ENCODE measurements at regions not wholly inside any gene's neighbourhood (a gene's known extent, or its start where the extent isn't known, plus 50 kb on each side); places are given as distances from the start of the nearest gene placed in this dataset.

DNA sequence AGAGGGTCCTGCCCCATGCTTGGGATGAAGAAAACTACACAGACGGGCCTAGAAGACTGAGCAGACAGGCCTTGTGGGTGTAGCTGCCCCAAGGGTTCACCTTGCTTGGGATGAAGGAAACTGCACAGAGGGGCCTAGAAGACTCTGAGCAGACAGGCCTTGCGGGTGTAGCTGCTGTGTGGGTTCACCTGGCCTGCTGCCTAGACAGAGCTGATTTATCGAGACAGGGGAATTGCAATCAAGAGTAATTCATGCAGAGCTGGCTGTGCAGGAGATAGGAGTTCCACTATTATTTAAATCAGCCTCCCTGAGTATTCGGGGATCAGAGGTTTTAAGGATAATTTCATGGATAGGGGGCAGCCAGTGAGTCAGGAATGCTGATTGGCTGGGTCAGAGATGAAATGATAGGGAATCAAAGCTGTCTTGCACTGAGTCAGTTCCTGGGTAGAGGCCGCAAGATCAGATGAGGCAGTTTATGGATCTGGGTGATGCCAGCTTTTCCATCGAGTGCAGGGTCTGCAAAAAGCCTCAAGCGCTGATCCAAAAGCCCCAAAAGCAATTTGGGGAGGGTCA lies 341.4 kb downstream of the GALR1 start:
- no peak for DNase-seq

- DNase-seq, result no peak
These were observed 348.1 kb downstream of the GALR1 start for GRCh38 chr18:77597726-77598125.

- no peak for DNase-seq
These were observed 351.0 kb downstream of the GALR1 start for GRCh38 chr18:77600674-77601073.

GRCh38 chr18:77601567-77601966 lies 351.9 kb downstream of the GALR1 start:
- no peak for DNase-seq

DNA sequence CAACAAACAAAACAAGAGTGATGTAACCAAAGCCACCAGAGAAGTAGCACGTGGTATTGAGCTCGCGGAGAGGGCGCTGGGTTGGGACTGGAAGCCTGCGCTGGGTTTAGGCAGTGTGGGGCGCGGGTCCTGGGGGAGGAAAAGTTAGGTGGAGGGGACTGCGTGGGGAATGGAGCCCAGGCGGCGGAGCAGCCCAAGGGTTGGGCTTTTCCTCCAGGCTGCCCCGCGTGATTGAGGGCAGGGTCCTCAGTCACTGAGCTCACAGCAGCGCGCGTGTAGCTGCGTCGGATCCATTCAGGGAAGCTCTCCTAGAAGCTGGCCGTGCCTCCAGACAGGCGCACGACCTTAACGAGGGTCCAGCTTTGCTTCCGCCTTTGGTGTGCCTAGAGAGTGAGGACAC lies 357.4 kb downstream of the GALR1 start:
- no peak for DNase-seq

DNA sequence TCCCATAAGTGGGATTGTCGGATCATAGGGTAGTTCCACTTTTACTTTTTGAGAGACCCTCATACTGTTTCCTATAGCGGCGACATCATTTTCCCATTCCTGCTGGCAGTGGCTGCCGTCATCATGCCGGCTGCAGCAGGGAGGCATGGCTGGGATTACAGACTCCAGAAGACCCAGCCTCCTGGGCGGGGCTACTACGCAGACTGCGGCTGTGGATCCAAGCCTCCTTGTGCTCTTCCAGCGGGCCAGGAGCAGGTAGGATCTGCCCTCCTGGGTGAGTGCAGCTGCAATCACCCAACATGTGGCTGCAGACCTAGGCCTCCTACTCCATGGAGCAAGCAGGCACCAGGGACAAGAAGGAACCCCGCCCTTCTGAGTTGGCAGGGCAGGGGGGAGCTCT lies 359.2 kb downstream of the GALR1 start:
- no peak for DNase-seq

DNA sequence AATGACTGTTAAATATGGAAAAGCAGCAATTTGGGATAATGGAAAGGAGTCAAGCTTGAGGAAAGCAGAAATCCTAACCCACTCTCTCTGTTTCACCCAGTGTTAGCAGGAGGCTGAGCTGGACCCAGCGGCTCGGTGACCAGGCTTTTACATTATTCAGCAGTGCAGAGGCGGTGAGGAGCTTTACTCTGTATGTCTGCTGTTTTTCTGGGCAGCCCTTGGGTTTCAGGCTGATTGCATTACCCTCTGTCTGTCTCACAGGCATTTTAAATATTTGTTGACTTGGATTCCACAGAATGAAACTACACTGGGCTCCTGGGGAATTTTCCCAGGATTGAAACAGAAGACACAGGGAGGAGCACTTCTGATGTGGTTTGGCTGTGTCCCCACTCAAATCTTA lies 368.0 kb downstream of the GALR1 start:
- no peak for DNase-seq

- peak; percentile 47 for DNase-seq
These were observed 369.9 kb downstream of the GALR1 start for GRCh38 chr18:77619525-77619924.

GRCh38 chr18:77622009-77622692 lies 372.5 kb downstream of the GALR1 start:
- no peak for DNase-seq

DNA sequence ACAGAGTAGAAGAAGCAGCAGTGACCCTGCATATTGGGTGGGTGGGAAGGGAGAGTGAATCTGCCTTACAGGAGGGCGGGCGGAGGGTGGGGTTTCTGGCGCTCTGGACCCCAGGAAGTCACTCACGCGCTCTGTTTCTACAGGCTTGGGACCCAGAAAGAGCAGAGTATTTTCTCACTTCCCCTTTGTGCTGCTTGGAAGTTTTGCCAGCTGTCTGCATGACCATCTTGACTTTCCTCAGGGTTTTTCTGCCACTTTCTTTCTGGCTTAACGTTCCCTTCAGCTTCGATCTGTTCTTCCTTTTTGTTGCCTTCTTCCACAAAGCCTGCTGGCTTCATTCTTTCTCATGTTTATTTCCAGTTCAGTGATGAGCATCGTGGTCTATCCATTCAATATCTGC lies 383.1 kb downstream of the GALR1 start:
- DNase-seq, result no peak

DNA sequence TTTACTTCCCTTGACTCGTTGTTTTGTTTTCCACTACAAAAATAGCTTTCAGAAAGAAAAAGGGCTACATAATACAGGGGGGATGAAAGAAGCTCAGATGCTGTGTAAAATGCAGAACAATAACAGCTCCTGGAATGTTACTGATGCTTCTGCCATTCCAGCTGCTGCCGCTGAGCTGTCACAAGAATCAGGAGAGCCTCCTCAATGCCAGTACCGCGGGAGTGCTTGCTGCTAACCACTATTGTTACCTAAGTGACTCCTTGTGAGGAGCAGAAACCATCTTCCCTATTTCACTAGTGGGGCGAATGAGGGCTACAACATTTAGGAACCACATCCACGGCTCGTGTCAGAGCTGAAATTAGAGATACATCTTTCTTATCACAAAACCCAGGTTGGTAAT lies 384.8 kb downstream of the GALR1 start:
- DNase-seq, result no peak

- peak; percentile 87 for DNase-seq
These were observed 385.8 kb downstream of the GALR1 start for GRCh38 chr18:77635451-77635850.

DNA sequence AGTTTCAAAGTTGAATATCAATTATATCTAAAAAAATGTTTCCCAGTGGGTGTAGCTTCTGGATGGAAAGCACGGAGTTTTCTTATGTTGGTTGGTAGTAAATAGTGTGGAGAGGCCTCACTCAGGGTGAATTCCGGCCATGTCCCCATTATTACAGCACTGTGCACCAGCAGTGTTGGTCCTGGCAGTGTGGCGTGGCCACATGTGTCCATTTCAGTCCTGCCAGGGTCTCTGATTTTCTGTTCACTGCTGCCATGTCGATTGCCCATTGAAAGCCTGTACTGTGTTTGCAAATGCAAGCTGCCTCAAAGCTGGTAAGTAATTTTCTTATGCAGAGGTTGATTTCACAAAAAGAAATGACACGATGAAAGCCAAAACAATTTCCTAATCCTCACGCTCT lies 386.2 kb downstream of the GALR1 start:
- no peak for DNase-seq

DNA sequence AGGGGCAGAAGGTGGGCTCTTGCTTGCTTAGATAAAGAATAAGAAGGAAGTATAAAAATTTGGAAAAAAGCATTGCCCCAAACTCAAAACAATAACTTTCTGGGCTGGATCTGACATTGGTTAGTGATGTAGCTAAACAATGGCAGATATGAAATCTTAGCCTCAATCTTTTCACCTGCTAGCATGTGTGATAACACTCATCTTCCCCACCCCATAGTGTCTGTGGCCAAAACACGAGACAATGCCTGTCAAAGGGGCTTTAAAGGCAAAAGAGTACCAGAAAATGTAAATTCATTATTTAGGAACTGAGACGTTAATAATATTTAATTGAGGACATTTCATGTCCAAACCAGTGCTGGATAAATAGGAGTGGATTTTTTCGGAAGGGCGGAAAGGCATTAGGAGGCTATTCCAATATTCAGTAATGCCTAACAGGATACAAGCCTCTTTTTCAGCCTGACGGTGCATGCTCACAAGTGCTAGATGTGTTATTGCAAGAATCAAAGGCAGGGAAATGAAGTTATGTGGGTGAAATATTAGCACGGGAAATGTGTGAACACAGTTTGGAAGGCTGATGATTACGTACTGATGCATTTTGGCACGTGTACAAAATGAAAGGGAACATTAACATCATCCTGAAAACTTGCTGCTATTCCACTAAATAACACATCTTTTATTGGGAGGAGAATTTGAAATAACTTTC lies 395.7 kb downstream of the GALR1 start:
- no peak for DNase-seq

DNA sequence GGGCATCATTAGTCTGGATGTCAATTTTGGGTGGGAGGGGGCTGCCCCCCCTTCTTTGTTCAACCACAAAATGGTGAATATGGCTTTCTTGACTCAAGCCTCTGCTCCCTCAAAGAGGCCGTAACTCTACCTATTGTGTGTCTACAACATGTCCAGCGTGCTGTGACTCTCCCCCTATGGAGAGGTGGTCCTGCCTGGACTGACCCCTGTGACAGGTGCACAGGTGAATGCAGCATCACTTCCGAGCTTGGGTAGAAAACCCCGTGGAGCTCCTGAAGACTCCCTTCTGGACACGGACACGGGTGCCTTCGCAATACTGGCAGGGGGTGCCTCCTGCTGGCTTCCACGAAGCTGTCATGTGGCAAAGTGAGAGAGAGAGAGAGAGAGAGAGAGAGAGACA lies 397.8 kb downstream of the GALR1 start:
- no peak for DNase-seq

- no peak for DNase-seq
These were observed 398.8 kb downstream of the GALR1 start for GRCh38 chr18:77648411-77648810.

DNA sequence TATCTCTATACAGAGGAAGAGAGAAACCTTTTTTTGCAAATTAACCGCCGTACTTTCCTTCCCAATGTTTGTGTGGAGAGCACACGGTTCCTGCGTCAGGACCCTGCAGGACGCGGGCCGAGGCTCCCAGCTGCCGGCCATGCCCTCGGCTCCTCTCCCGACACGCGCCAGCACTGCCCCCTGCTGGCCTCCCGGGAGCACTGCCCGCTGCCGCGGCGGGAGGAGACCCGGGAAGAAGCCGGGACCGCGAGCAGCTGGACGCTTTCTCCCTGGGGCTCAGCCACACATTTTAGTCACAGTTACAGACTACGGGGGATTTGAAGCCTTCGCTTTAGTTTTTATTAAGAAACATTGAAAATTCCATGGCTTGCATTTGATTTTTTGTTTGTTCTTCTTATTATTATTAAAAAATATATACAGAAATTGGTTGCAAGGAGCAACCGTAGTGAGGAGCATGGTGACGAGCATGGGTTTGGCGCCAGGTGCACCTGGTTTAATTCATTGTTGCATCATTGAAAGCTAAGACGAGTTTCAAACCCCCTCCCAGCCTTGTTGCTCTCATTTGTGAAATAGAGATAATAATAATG lies 401.2 kb downstream of the GALR1 start:
- DNase-seq, result peak; percentile 87

GRCh38 chr18:77651441-77651840 lies 401.8 kb downstream of the GALR1 start:
- DNase-seq, result no peak

GRCh38 chr18:77653792-77654191 lies 404.1 kb downstream of the GALR1 start:
- DNase-seq, result no peak

DNA sequence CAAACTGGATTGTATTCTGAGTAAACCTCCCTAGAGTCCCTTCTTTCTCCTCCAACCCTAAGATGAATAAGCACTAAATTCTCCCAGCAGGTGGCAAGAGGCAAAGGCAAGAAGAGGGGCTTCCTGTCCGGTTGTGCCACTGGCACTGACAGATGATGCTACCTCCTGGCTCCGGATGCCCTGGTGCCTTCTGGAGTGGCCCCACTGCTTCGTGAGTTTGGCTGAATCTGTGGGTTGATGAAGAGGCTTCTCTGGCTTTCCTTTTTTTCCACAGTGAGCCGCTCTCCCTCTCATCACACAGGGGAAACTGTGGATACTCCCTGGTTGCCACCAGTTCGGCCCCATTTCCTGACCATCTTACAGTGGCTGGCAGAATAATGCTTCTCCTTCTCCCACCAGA lies 404.7 kb downstream of the GALR1 start:
- DNase-seq, result no peak

DNA sequence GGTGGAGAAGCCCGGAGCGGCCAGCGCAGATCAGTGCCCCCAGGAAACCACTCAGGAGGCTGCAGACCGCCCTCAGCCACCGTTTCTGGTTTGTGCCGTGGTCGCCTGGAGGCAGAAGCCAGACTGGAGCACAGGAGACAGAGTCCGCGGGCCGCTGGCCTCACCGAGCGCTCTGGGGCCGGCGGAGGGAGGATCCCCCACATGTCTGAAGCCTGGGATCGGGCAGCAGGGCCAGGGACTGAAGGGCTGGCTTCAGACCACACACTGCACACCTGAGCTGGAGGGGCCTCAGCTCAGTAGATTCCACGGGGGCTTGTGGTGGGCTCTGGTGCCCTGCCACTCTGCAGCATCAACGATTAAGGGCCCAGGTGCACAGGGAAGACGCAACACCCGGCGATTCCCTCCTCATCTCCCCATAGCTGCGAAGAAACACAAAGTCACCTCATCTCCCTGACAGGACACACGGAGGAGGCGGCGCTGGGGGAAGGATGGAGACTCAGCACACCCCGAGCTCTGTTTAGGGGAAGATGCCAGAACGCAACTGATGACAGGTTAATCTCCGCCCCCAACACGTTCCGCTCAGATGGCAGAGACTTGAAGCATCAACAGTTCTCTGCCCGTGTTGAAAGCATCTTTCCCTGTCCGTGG lies 408.1 kb downstream of the GALR1 start:
- no peak for DNase-seq

DNA sequence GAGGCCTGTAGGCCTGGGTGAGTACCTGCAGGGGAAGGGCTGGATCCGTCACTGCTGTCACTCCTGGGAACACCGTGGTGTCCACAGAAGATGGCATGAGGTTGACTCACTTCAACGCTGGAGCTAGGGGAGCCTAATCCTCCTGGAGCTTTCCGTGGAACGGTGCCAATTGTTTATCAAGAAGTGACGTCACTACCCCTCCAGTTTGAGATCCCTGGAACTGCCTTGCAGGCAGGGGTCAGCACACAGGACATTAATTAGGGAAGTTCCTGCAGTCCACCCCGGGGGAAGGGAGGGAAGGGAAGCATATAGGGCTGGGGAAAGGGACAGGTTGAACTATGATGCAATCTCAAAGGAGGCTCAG lies 408.6 kb downstream of the GALR1 start:
- DNase-seq, result no peak

Measured in tongue (tissue), 1 donor.